Testis (tissue), 2 donors: ENCODE measurements at regions not wholly inside any gene's neighbourhood (a gene's known extent, or its start where the extent isn't known, plus 50 kb on each side); places are given as distances from the start of the nearest gene placed in this dataset.

Experiments used
- POLR2A ChIP-seq: fragments of 450-650 bp; IDR thresholded peaks from one replicate; pipeline ENCODE4 v1.6.1; 2017; ENCODE audit warnings: antibody characterized with exemption, mild to moderate bottlenecking, moderate library complexity
- TF ChIP-seq, protein P1 (sequence below), 3 experiments: fragments of 450-650 bp in 2 of 3; fragments of 200-600 bp in 1 of 3; sonication (generic) in 1 of 3; IDR thresholded peaks; one replicate each; pipeline ENCODE4 v1.5.1; 2016 to 2019; ENCODE audit warnings: antibody characterized with exemption in 3 of 3, mild to moderate bottlenecking in 2 of 3, moderate library complexity in 1 of 3

DNA sequence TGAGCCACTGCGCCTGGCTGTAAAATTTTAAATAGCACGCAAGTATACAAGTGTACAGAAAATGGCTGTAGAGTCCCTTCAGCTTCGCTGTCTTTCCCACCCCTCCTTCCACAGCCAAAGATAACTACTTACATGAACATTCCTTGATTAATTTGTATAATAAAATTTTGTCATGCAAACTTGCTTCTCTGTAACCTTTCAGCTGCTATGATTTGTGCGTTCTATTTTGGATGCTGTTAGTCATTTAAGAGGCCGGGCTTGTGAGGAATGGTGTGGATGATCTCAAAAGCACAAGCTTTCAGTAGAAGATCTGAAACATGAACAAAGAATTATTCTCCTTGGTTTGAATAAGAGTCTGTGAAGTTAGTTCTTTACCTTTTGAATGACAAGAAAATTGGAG is 115.0 kb upstream of the TLE1 start:
- TF ChIP-seq, protein P1, sequence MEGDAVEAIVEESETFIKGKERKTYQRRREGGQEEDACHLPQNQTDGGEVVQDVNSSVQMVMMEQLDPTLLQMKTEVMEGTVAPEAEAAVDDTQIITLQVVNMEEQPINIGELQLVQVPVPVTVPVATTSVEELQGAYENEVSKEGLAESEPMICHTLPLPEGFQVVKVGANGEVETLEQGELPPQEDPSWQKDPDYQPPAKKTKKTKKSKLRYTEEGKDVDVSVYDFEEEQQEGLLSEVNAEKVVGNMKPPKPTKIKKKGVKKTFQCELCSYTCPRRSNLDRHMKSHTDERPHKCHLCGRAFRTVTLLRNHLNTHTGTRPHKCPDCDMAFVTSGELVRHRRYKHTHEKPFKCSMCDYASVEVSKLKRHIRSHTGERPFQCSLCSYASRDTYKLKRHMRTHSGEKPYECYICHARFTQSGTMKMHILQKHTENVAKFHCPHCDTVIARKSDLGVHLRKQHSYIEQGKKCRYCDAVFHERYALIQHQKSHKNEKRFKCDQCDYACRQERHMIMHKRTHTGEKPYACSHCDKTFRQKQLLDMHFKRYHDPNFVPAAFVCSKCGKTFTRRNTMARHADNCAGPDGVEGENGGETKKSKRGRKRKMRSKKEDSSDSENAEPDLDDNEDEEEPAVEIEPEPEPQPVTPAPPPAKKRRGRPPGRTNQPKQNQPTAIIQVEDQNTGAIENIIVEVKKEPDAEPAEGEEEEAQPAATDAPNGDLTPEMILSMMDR (IDR thresholded peaks at IDR 0.05), result no peak
- TF ChIP-seq POLR2A, result no peak
